Activated CD4-positive, alpha-beta T cell treated with anti-CD3 and anti-CD28 coated beads for 36 hours (primary cell): ENCODE measurements at regions not wholly inside any gene's neighbourhood (a gene's known extent, or its start where the extent isn't known, plus 50 kb on each side); places are given as distances from the start of the nearest gene placed in this dataset.

ENCODE experiments used
- ATAC-seq: fragments of 200-7000 bp; cut with Tn5 transposase; one replicate; pipeline ENCODE4 v1.10.0; 2021; ENCODE audit warnings: mild to moderate bottlenecking, moderate library complexity
- CTCF ChIA-PET: fragments of 350-600 bp; sonication (Branson Sonifier 250); formaldehyde crosslinking; loops from one replicate; lab custom pipeline; 2021; ENCODE audit warnings: antibody characterized with exemption; lab: Charles Lee
- POLR2A ChIA-PET: fragments of 350-600 bp; sonication (Branson Sonifier 250); formaldehyde crosslinking; loops from one replicate; lab custom pipeline; 2021; ENCODE audit warnings: antibody characterized with exemption, inconsistent platforms; lab: Charles Lee
- DNase-seq: peaks from one replicate; pipeline ENCODE4 v3.0.0-alpha.2; 2020
- H3K27ac Mint-ChIP-seq: one replicate; pipeline ENCODE4 v1.8.0; 2021; ENCODE audit warnings: mixed read lengths
- H3K27me3 Mint-ChIP-seq: one replicate; pipeline ENCODE4 v1.8.0; 2021; ENCODE audit warnings: mixed read lengths
- H3K36me3 Mint-ChIP-seq: one replicate; pipeline ENCODE4 v1.8.0; 2021; ENCODE audit warnings: low read depth, mixed read lengths
- H3K4me1 Mint-ChIP-seq: one replicate; pipeline ENCODE4 v1.8.0; 2021; ENCODE audit warnings: mixed read lengths
- H3K4me3 Mint-ChIP-seq: one replicate; pipeline ENCODE4 v1.8.0; 2021; ENCODE audit warnings: mild to moderate bottlenecking, moderate library complexity, mixed read lengths
- H3K9me3 Mint-ChIP-seq: one replicate; pipeline ENCODE4 v1.8.0; 2021; ENCODE audit warnings: low read depth, mixed read lengths
- intact Hi-C, 2 experiments: fragments of 100-400 bp; cut with DNase I in 1 of 2; cut with micrococcal nuclease in 1 of 2; formaldehyde crosslinking; loops; one replicate each; pipeline versions ENCODE4 v1.14.2 to v1.15.1; 2022 to 2024; cut with DNase I, micrococcal nuclease

GRCh38 chr11:106467501-106467900 is 390.0 kb downstream of the AASDHPPT start:
- Mint-ChIP-seq H3K4me3 (no peak overlapping the region), H3K36me3 (no peaks in the 10 kb centered on the region), H3K9me3 (no peaks in the 10 kb centered on the region), H3K27me3 (no peaks in the 10 kb centered on the region), H3K27ac (no peak overlapping the region), H3K4me1 (no peaks in the 10 kb centered on the region)
- POLR2A ChIA-PET = no interaction called here
- ATAC-seq (no peak), DNase-seq (no peak)
- intact Hi-C loops = no loop called here
- CTCF ChIA-PET = no interaction called here

- H3K27ac Mint-ChIP-seq = no peak overlapping the region
- ATAC-seq = no peak
- H3K27me3 Mint-ChIP-seq = no peaks in the 10 kb centered on the region
- no peak overlapping the region for H3K4me3 Mint-ChIP-seq
- H3K9me3 Mint-ChIP-seq = no peaks in the 10 kb centered on the region
- ChIA-PET POLR2A (no interaction called here), CTCF (no interaction called here)
- no peaks in the 10 kb centered on the region for H3K4me1 Mint-ChIP-seq
- intact Hi-C loops = no loop called here
- H3K36me3 Mint-ChIP-seq = no peaks in the 10 kb centered on the region
- no peak for DNase-seq
Observed at GRCh38 chr11:106468086-106468485, 390.6 kb downstream of the AASDHPPT start.

- Mint-ChIP-seq H3K4me3 (no peak overlapping the region), H3K27me3 (no peaks in the 10 kb centered on the region), H3K4me1 (no peaks in the 10 kb centered on the region), H3K9me3 (no peaks in the 10 kb centered on the region), H3K27ac (no peak overlapping the region), H3K36me3 (no peaks in the 10 kb centered on the region)
- ATAC-seq (no peak), DNase-seq (no peak)
- intact Hi-C loops = no loop called here
- ChIA-PET CTCF (no interaction called here), POLR2A (no interaction called here)
Observed at GRCh38 chr11:106468531-106468930, 391.1 kb downstream of the AASDHPPT start.

- H3K4me1 Mint-ChIP-seq = no peaks in the 10 kb centered on the region
- no peaks in the 10 kb centered on the region for H3K36me3 Mint-ChIP-seq
- no peaks in the 10 kb centered on the region for H3K27me3 Mint-ChIP-seq
- ChIA-PET CTCF (interaction anchor here (1.0 to 1.4 kb wide), 2 partner anchors 11 to 47 kb away, joined by 3 to 4 read pairs; no protein-coding TSS in a partner anchor), POLR2A (no interaction called here)
- no peak for ATAC-seq
- no peak for DNase-seq
- intact Hi-C loops = no loop called here
- no peak overlapping the region for H3K4me3 Mint-ChIP-seq
- H3K9me3 Mint-ChIP-seq = no peaks in the 10 kb centered on the region
- no peak overlapping the region for H3K27ac Mint-ChIP-seq
Observed at GRCh38 chr11:106470230-106470629, 392.8 kb downstream of the AASDHPPT start.

GRCh38 chr11:106471276-106471675 is 393.8 kb downstream of the AASDHPPT start:
- ChIA-PET CTCF (interaction anchor here (1.4 kb wide), 1 partner anchor 46 kb away, joined by 4 read pairs; no protein-coding TSS in a partner anchor), POLR2A (no interaction called here)
- no peak for DNase-seq
- Mint-ChIP-seq H3K4me3 (no peak overlapping the region), H3K27me3 (no peaks in the 10 kb centered on the region), H3K9me3 (no peaks in the 10 kb centered on the region), H3K4me1 (no peaks in the 10 kb centered on the region), H3K36me3 (no peaks in the 10 kb centered on the region), H3K27ac (no peak overlapping the region)
- intact Hi-C loops = no loop called here
- no peak for ATAC-seq

- Mint-ChIP-seq H3K4me3 (no peak overlapping the region), H3K4me1 (no peaks in the 10 kb centered on the region), H3K36me3 (no peaks in the 10 kb centered on the region), H3K27ac (no peak overlapping the region), H3K27me3 (no peaks in the 10 kb centered on the region), H3K9me3 (no peaks in the 10 kb centered on the region)
- DNase-seq (no peak), ATAC-seq (no peak)
- CTCF ChIA-PET = interaction anchor here (0.6 kb wide), 1 partner anchor 219 kb away, joined by 3 read pairs; no protein-coding TSS in a partner anchor
- POLR2A ChIA-PET = no interaction called here
- intact Hi-C loops = no loop called here
Observed at GRCh38 chr11:106473089-106473722, 395.7 kb downstream of the AASDHPPT start.

- Mint-ChIP-seq H3K27ac (no peak overlapping the region), H3K4me1 (no peaks in the 10 kb centered on the region), H3K36me3 (no peaks in the 10 kb centered on the region), H3K9me3 (no peaks in the 10 kb centered on the region), H3K27me3 (no peaks in the 10 kb centered on the region), H3K4me3 (no peak overlapping the region)
- ATAC-seq = no peak
- ChIA-PET CTCF (interaction anchor here (0.6 kb wide), 1 partner anchor 707 kb away, joined by 3 read pairs; no protein-coding TSS in a partner anchor), POLR2A (no interaction called here)
- DNase-seq = no peak
- intact Hi-C loops = no loop called here
Observed at GRCh38 chr11:106474274-106474673, 396.8 kb downstream of the AASDHPPT start.

GRCh38 chr11:106475181-106475580 is 397.7 kb downstream of the AASDHPPT start:
- intact Hi-C loops = no loop called here
- no peaks in the 10 kb centered on the region for H3K27me3 Mint-ChIP-seq
- H3K9me3 Mint-ChIP-seq = peaks cover under 1% of the 10 kb centered on the region
- ATAC-seq (no peak), DNase-seq (no peak)
- no peaks in the 10 kb centered on the region for H3K36me3 Mint-ChIP-seq
- ChIA-PET POLR2A (no interaction called here), CTCF (no interaction called here)
- H3K4me1 Mint-ChIP-seq = no peaks in the 10 kb centered on the region
- H3K4me3 Mint-ChIP-seq = no peak overlapping the region
- H3K27ac Mint-ChIP-seq = no peak overlapping the region

GRCh38 chr11:106477776-106478175 is 400.3 kb downstream of the AASDHPPT start:
- intact Hi-C loops = no loop called here
- DNase-seq (no peak), ATAC-seq (no peak)
- ChIA-PET POLR2A (no interaction called here), CTCF (no interaction called here)
- Mint-ChIP-seq H3K9me3 (peaks cover 2% of the 10 kb centered on the region), H3K36me3 (no peaks in the 10 kb centered on the region), H3K4me3 (no peak overlapping the region), H3K4me1 (no peaks in the 10 kb centered on the region), H3K27me3 (no peaks in the 10 kb centered on the region), H3K27ac (no peak overlapping the region)

- H3K4me1 Mint-ChIP-seq = no peaks in the 10 kb centered on the region
- intact Hi-C loops = no loop called here
- no peak for DNase-seq
- ChIA-PET POLR2A (no interaction called here), CTCF (no interaction called here)
- H3K27me3 Mint-ChIP-seq = no peaks in the 10 kb centered on the region
- H3K4me3 Mint-ChIP-seq = no peak overlapping the region
- peaks cover 2% of the 10 kb centered on the region for H3K9me3 Mint-ChIP-seq
- ATAC-seq = no peak
- H3K36me3 Mint-ChIP-seq = no peaks in the 10 kb centered on the region
- H3K27ac Mint-ChIP-seq = no peak overlapping the region
Observed at GRCh38 chr11:106479646-106480045, 402.2 kb downstream of the AASDHPPT start.

- Mint-ChIP-seq H3K9me3 (peaks cover 2% of the 10 kb centered on the region), H3K4me1 (no peaks in the 10 kb centered on the region), H3K27ac (no peak overlapping the region), H3K27me3 (no peaks in the 10 kb centered on the region), H3K4me3 (no peak overlapping the region), H3K36me3 (no peaks in the 10 kb centered on the region)
- DNase-seq (no peak), ATAC-seq (no peak)
- CTCF ChIA-PET = interaction anchor here (1.6 kb wide), 1 partner anchor 11 kb away, joined by 3 read pairs; no protein-coding TSS in a partner anchor
- intact Hi-C loops = no loop called here
- POLR2A ChIA-PET = no interaction called here
Observed at GRCh38 chr11:106480581-106481190, 403.2 kb downstream of the AASDHPPT start.
